Endothelial cell of umbilical vein (primary cell): ENCODE measurements at regions not wholly inside any gene's neighbourhood (a gene's known extent, or its start where the extent isn't known, plus 50 kb on each side); places are given as distances from the start of the nearest gene placed in this dataset.

Experiments used
- BruUV-seq: library from RNA; stranded (reverse); fragments of 400-500 nt; replicated peaks from 2 replicates; lab custom pipeline; 2021; lab: Mats Ljungman, UMichigan
- CTCF ChIA-PET: fragments of 300-600, 350-600 bp; sonication (Branson Sonifier 250); formaldehyde crosslinking; loops from one replicate; lab custom pipeline; 2021; ENCODE audit warnings: antibody characterized with exemption, inconsistent platforms; lab: Charles Lee
- POLR2A ChIA-PET: fragments of 300-600, 350-600 bp; sonication (Branson Sonifier 250); formaldehyde crosslinking; loops from one replicate; lab custom pipeline; 2021; ENCODE audit warnings: antibody characterized with exemption, inconsistent platforms; lab: Charles Lee
- DNase-seq: peaks from one replicate; pipeline ENCODE4 v3.0.0-alpha.2; 2011; ENCODE audit warnings: low read depth, low spot score
- FAIRE-seq: peaks from 2 replicates; lab custom pipeline; 2011; peaks lifted over from hg19 to GRCh38; lab: Jason Lieb, UNC
- H2AFZ ChIP-seq: 2 replicates; pipeline ENCODE4 v1.6.0; 2012; ENCODE audit warnings: low read depth, low read length, control low read depth, inconsistent platforms
- H3K27ac ChIP-seq: 2 replicates; pipeline ENCODE4 v1.5.1; 2011; ENCODE audit warnings: low read depth, mild to moderate bottlenecking, control low read depth, low read length, moderate library complexity; ENCODE audit not compliant: insufficient read depth
- H3K27me3 ChIP-seq, 2 experiments: 2 replicates each; pipeline versions ENCODE4 v1.6.0 to v1.6.1; 2011; ENCODE audit warnings: low read length in 2 of 2, mixed read lengths in 1 of 2; ENCODE audit not compliant: control insufficient read depth in 2 of 2, insufficient read depth in 2 of 2
- H3K36me3 ChIP-seq, 2 experiments: 2 replicates in 1 of 2; 3 replicates in 1 of 2; pipeline ENCODE4 v1.5.1; 2011; ENCODE audit warnings: low read length in 2 of 2, mild to moderate bottlenecking in 1 of 2, moderate library complexity in 1 of 2; ENCODE audit not compliant: control insufficient read depth in 2 of 2, insufficient read depth in 2 of 2; ENCODE audit errors: extremely low read depth in 1 of 2
- H3K4me1 ChIP-seq: 3 replicates; pipeline ENCODE4 v1.5.1; 2011; ENCODE audit warnings: mild to moderate bottlenecking, low read length; ENCODE audit not compliant: control insufficient read depth, insufficient read depth; ENCODE audit errors: extremely low read depth
- H3K4me2 ChIP-seq: 2 replicates; pipeline ENCODE4 v1.6.1; 2011; ENCODE audit warnings: low read length, control low read depth, mixed read lengths; ENCODE audit not compliant: insufficient read depth
- H3K4me3 ChIP-seq, 3 experiments: fragments of 200-600 bp in 1 of 3; sonication (generic), shearing (Covaris generic) in 1 of 3; replicated peaks in 1 of 3; 2 replicates each; pipeline ENCODE4 v1.5.1; 2011 to 2016; ENCODE audit warnings: control low read depth in 3 of 3, low read length in 3 of 3, mild to moderate bottlenecking in 2 of 3, inconsistent platforms in 1 of 3, low read depth in 1 of 3, moderate library complexity in 1 of 3; ENCODE audit not compliant: insufficient read depth in 1 of 3
- H3K79me2 ChIP-seq: 2 replicates; pipeline ENCODE4 v1.6.0; 2012; ENCODE audit warnings: low read length, inconsistent platforms; ENCODE audit not compliant: control insufficient read depth, insufficient read depth
- H3K9ac ChIP-seq: replicated peaks from 2 replicates; pipeline ENCODE3; 2011; ENCODE audit warnings: low read length, control low read depth; ENCODE audit not compliant: insufficient read depth; ENCODE audit errors: extremely low read depth
- H3K9me1 ChIP-seq: replicated peaks from 3 replicates; pipeline ENCODE4 v1.6.0; 2011; ENCODE audit warnings: mild to moderate bottlenecking, low read length; ENCODE audit not compliant: control insufficient read depth, insufficient read depth; ENCODE audit errors: extremely low read depth
- H3K9me3 ChIP-seq: replicated peaks from 2 replicates; pipeline ENCODE4 v1.5.1; 2012; ENCODE audit warnings: low read length, inconsistent platforms; ENCODE audit not compliant: control insufficient read depth, insufficient read depth
- H4K20me1 ChIP-seq: replicated peaks from 2 replicates; pipeline ENCODE3; 2011; ENCODE audit warnings: mild to moderate bottlenecking, low read length; ENCODE audit not compliant: control insufficient read depth, insufficient read depth; ENCODE audit errors: extremely low read depth
- EZH2 ChIP-seq: IDR thresholded peaks from 2 replicates; pipeline ENCODE4 v1.6.1; 2012; ENCODE audit warnings: borderline replicate concordance, low read depth, mild to moderate bottlenecking, moderate library complexity, low read length, inconsistent platforms; ENCODE audit not compliant: severe bottlenecking
- FOS ChIP-seq: IDR thresholded peaks from 2 replicates; pipeline ENCODE4 v1.6.1; 2011; ENCODE audit warnings: mild to moderate bottlenecking, low read length, moderate library complexity, borderline replicate concordance; ENCODE audit not compliant: insufficient read depth
- GATA2 ChIP-seq: IDR thresholded peaks from 2 replicates; pipeline ENCODE4 v1.7.0; 2011; ENCODE audit warnings: low read depth, mild to moderate bottlenecking, moderate library complexity, mixed read lengths, low read length; ENCODE audit not compliant: insufficient read length, insufficient read depth
- JUN ChIP-seq: IDR thresholded peaks from 2 replicates; pipeline ENCODE4 v1.6.1; 2011; ENCODE audit warnings: borderline replicate concordance, low read depth; ENCODE audit not compliant: insufficient read length, insufficient read depth
- MYC ChIP-seq: IDR thresholded peaks from one replicate; pipeline ENCODE4 v1.6.1; 2011; ENCODE audit warnings: mild to moderate bottlenecking, low read depth, low read length
- POLR2AphosphoS5 ChIP-seq: IDR thresholded peaks from 2 replicates; pipeline ENCODE4 v1.6.1; 2012; ENCODE audit warnings: low read depth, mild to moderate bottlenecking, control low read depth, low read length, moderate library complexity; ENCODE audit not compliant: insufficient read depth
- dilution Hi-C: fragments of 300-500 bp; cut with MboI; formaldehyde crosslinking; loops from one replicate; pipeline ENCODE4 v1.15.0; 2019; ENCODE audit warnings: low sequenced_read_pairs; ENCODE audit not compliant: extremely low pct_ligation_motif_present
- intact Hi-C: fragments of 100-400 bp; cut with micrococcal nuclease; formaldehyde crosslinking; loops from one replicate; pipeline ENCODE4 v1.10.0; 2022
- TF ChIP-seq, protein P1 (sequence below): IDR thresholded peaks from 2 replicates; pipeline ENCODE4 v1.6.1; 2011; ENCODE audit not compliant: insufficient read depth, insufficient read length
- TF ChIP-seq, protein P2 (sequence below), 2 donors: IDR thresholded peaks; 1 replicate in 1 of 2; 2 replicates in 1 of 2; pipeline ENCODE4 v1.5.1; 2011; ENCODE audit warnings: low read length in 2 of 2, mild to moderate bottlenecking in 2 of 2, moderate library complexity in 2 of 2, control low read depth in 1 of 2, inconsistent platforms in 1 of 2, low read depth in 1 of 2; ENCODE audit not compliant: insufficient read depth in 1 of 2; ENCODE audit errors: extremely low read depth in 1 of 2

DNA sequence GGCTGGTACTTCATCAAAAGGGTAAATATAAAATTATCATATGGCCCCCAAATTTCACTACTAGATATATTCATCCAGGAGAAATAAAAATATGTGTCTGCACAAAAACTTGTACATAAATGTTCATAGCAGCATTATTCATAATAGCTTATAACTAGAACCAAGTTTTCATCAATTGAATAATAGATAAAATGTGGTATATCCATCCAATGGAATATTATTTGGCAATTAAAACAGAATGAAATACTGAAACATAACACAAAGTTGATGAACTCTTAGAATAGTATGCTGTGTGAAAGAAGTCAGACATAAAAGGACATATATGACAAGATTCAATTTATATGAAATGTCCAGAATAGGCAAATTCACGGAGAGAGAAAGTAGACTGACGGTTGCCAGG lies 389.3 kb upstream of the ADAMTS9 start:
- CTCF ChIA-PET = no interaction called here
- POLR2A ChIA-PET = no interaction called here
- Histone ChIP-seq H3K36me3 (no peaks in the 10 kb centered on the region), H2AFZ (no peak overlapping the region), H3K9me3 (no peaks in the 10 kb centered on the region), H3K27ac (no peak overlapping the region), H4K20me1 (no peaks in the 10 kb centered on the region), H3K9me1 (no peaks in the 10 kb centered on the region), H3K9ac (no peak overlapping the region), H3K4me3 (no peak overlapping the region), H3K4me2 (no peak overlapping the region), H3K27me3 (no peaks in the 10 kb centered on the region), H3K4me1 (no peaks in the 10 kb centered on the region), H3K79me2 (no peaks in the 10 kb centered on the region)
- FAIRE-seq = no peak
- no TSS peak for BruUV-seq
- no peak for DNase-seq
- no peak for TF ChIP-seq EZH2
- no peak for TF ChIP-seq GATA2
- TF ChIP-seq, protein P1, sequence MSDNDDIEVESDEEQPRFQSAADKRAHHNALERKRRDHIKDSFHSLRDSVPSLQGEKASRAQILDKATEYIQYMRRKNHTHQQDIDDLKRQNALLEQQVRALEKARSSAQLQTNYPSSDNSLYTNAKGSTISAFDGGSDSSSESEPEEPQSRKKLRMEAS = no peak
- TF ChIP-seq JUN = no peak
- TF ChIP-seq FOS = no peak
- TF ChIP-seq MYC = no peak
- intact Hi-C loops = no loop called here
- dilution Hi-C loops = no loop called here

DNA sequence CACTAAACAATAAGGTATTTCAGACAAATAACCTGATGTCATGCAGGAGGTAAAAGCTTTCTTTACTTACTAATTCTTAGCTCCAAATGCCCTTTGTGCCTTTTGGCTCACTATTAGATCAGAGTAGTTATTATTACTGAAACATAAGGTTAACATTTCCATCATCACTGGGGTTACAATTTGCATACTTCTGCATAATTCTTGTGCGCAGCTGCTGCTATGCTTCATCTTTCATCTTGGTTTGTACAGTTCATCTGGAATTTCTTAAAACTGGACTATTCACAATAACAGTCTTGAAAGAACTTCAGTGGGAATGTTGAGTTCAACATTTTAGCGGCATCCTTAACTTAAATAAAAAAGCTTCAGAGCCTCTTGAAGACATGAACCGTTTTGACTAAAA lies 383.2 kb upstream of the ADAMTS9 start:
- H3K27me3 ChIP-seq = no peaks in the 10 kb centered on the region
- dilution Hi-C loops = no loop called here
- H3K4me2 ChIP-seq = no peak overlapping the region
- H4K20me1 ChIP-seq = no peaks in the 10 kb centered on the region
- no peak overlapping the region for H2AFZ ChIP-seq
- CTCF ChIA-PET = no interaction called here
- POLR2A ChIA-PET = no interaction called here
- H3K9ac ChIP-seq = no peak overlapping the region
- no peaks in the 10 kb centered on the region for H3K9me3 ChIP-seq
- no peak overlapping the region for H3K4me3 ChIP-seq
- H3K27ac ChIP-seq = no peak overlapping the region
- H3K9me1 ChIP-seq = no peaks in the 10 kb centered on the region
- no peaks in the 10 kb centered on the region for H3K79me2 ChIP-seq
- no peaks in the 10 kb centered on the region for H3K4me1 ChIP-seq
- intact Hi-C loops = no loop called here
- TF ChIP-seq JUN (no peak), POLR2AphosphoS5 (no peak), MYC (no peak), GATA2 (no peak)
- TF ChIP-seq, protein P2, sequence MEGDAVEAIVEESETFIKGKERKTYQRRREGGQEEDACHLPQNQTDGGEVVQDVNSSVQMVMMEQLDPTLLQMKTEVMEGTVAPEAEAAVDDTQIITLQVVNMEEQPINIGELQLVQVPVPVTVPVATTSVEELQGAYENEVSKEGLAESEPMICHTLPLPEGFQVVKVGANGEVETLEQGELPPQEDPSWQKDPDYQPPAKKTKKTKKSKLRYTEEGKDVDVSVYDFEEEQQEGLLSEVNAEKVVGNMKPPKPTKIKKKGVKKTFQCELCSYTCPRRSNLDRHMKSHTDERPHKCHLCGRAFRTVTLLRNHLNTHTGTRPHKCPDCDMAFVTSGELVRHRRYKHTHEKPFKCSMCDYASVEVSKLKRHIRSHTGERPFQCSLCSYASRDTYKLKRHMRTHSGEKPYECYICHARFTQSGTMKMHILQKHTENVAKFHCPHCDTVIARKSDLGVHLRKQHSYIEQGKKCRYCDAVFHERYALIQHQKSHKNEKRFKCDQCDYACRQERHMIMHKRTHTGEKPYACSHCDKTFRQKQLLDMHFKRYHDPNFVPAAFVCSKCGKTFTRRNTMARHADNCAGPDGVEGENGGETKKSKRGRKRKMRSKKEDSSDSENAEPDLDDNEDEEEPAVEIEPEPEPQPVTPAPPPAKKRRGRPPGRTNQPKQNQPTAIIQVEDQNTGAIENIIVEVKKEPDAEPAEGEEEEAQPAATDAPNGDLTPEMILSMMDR (IDR thresholded peaks at IDR 0.05; ENCODE audit: extremely low read depth in 1 of 2, insufficient read depth in 1 of 2, low read depth in 1 of 2, low read length in 2 of 2) = no peak
- TF ChIP-seq, protein P1 = no peak
- H3K36me3 ChIP-seq = no peaks in the 10 kb centered on the region
- no peak for DNase-seq
- FAIRE-seq = no peak
- BruUV-seq = no TSS peak
